MM.1S (cell line): ENCODE measurements at regions not wholly inside any gene's neighbourhood (a gene's known extent, or its start where the extent isn't known, plus 50 kb on each side); places are given as distances from the start of the nearest gene placed in this dataset.

Experiments used
- DNase-seq: peaks from one replicate; pipeline ENCODE4 v3.0.0-alpha.2; 2015
- H2AFZ ChIP-seq: fragments of 300-600 bp; sonication (generic); 2 replicates; pipeline ENCODE4 v1.6.0; 2016; ENCODE audit warnings: antibody characterized with exemption, low read length
- H3F3A ChIP-seq: fragments of 300-600 bp; sonication (generic); 2 replicates; pipeline ENCODE4 v1.6.1; 2016; ENCODE audit warnings: mild to moderate bottlenecking, antibody characterized with exemption, low read length, moderate library complexity, mixed read lengths; ENCODE audit not compliant: insufficient read depth
- H3K27ac ChIP-seq: fragments of 300-600 bp; sonication (generic); 2 replicates; pipeline ENCODE4 v1.5.1; 2016; ENCODE audit warnings: mild to moderate bottlenecking, low read length
- H3K27me3 ChIP-seq: fragments of 300-600 bp; sonication (generic); replicated peaks from 2 replicates; pipeline ENCODE4 v1.6.0; 2016; ENCODE audit warnings: low read length; ENCODE audit not compliant: insufficient read depth
- H3K36me3 ChIP-seq: fragments of 300-600 bp; sonication (generic); replicated peaks from 2 replicates; pipeline ENCODE4 v1.6.1; 2016; ENCODE audit warnings: mild to moderate bottlenecking, low read length, mixed read lengths; ENCODE audit not compliant: insufficient read depth
- H3K4me1 ChIP-seq: fragments of 300-600 bp; sonication (generic); 2 replicates; pipeline ENCODE4 v1.6.1; 2016; ENCODE audit warnings: low read length, mixed read lengths
- H3K4me2 ChIP-seq: fragments of 300-600 bp; sonication (generic); 2 replicates; pipeline ENCODE4 v1.6.0; 2016; ENCODE audit warnings: low read depth, low read length
- H3K4me3 ChIP-seq: fragments of 300-600 bp; sonication (generic); 2 replicates; pipeline ENCODE4 v1.5.1; 2016; ENCODE audit warnings: low read length, mixed read lengths
- H3K79me2 ChIP-seq: fragments of 300-600 bp; sonication (generic); 2 replicates; pipeline ENCODE4 v1.6.1; 2016; ENCODE audit warnings: mixed run types, low read length, mixed read lengths
- H3K9ac ChIP-seq: fragments of 300-600 bp; sonication (generic); 2 replicates; pipeline ENCODE4 v1.6.1; 2016; ENCODE audit warnings: low read length, mixed read lengths
- H3K9me2 ChIP-seq: fragments of 300-600 bp; sonication (generic); replicated peaks from 2 replicates; pipeline ENCODE4 v1.6.1; 2016; ENCODE audit warnings: mild to moderate bottlenecking, low read length, mixed read lengths; ENCODE audit not compliant: insufficient read depth
- H3K9me3 ChIP-seq: fragments of 300-600 bp; sonication (generic); replicated peaks from 2 replicates; pipeline ENCODE4 v1.6.1; 2016; ENCODE audit warnings: mild to moderate bottlenecking, low read length, mixed read lengths; ENCODE audit not compliant: insufficient read depth
- H4K20me1 ChIP-seq: fragments of 300-600 bp; sonication (generic); 2 replicates; pipeline ENCODE4 v1.6.1; 2016; ENCODE audit warnings: mild to moderate bottlenecking, low read length, moderate library complexity, mixed read lengths; ENCODE audit not compliant: insufficient read depth
- CTCF ChIP-seq: fragments of 300-600 bp; sonication (generic); IDR thresholded peaks from 2 replicates; pipeline ENCODE4 v1.5.1; 2016; ENCODE audit warnings: antibody characterized with exemption, low read length, mixed read lengths
- EZH2 ChIP-seq: fragments of 300-600 bp; sonication (generic); optimal IDR thresholded peaks from 2 replicates; pipeline ENCODE3; 2017; ENCODE audit warnings: low read depth, mild to moderate bottlenecking, antibody characterized with exemption, low read length, mixed read lengths
- EZH2phosphoT487 ChIP-seq: fragments of 300-600 bp; sonication (generic); IDR thresholded peaks from 2 replicates; pipeline ENCODE4 v1.6.1; 2018; ENCODE audit warnings: antibody characterized with exemption, low read length

- H3K36me3 ChIP-seq = no peaks in the 10 kb centered on the region
- H3K27me3 ChIP-seq = no peaks in the 10 kb centered on the region
- TF ChIP-seq EZH2phosphoT487 (no peak), CTCF (no peak), EZH2 (no peak)
- H4K20me1 ChIP-seq = no peaks in the 10 kb centered on the region
- no peaks in the 10 kb centered on the region for H3K9me3 ChIP-seq
- no peaks in the 10 kb centered on the region for H3F3A ChIP-seq
- no peaks in the 10 kb centered on the region for H3K4me1 ChIP-seq
- no peak overlapping the region for H3K4me3 ChIP-seq
- no peaks in the 10 kb centered on the region for H3K79me2 ChIP-seq
- no peak overlapping the region for H2AFZ ChIP-seq
- no peaks in the 10 kb centered on the region for H3K9me2 ChIP-seq
- no peak overlapping the region for H3K4me2 ChIP-seq
- H3K27ac ChIP-seq = no peak overlapping the region
- H3K9ac ChIP-seq = no peak overlapping the region
- no peak for DNase-seq
These were observed 83.5 kb upstream of the GREM2 start for GRCh38 chr1:240695416-240695815.

- Histone ChIP-seq H3F3A (no peaks in the 10 kb centered on the region), H3K9me3 (no peaks in the 10 kb centered on the region), H3K79me2 (no peaks in the 10 kb centered on the region), H3K36me3 (no peaks in the 10 kb centered on the region), H3K9me2 (no peaks in the 10 kb centered on the region), H3K27ac (no peak overlapping the region), H3K27me3 (no peaks in the 10 kb centered on the region), H3K4me2 (no peak overlapping the region), H3K9ac (no peak overlapping the region), H4K20me1 (no peaks in the 10 kb centered on the region), H3K4me1 (no peaks in the 10 kb centered on the region), H3K4me3 (no peak overlapping the region), H2AFZ (no peak overlapping the region)
- TF ChIP-seq CTCF = no peak
- no peak for TF ChIP-seq EZH2
- TF ChIP-seq EZH2phosphoT487 = no peak
- DNase-seq = no peak
These were observed 81.9 kb upstream of the GREM2 start for GRCh38 chr1:240693844-240694243.

GRCh38 chr1:240693036-240693435 lies 81.1 kb upstream of the GREM2 start:
- H3K4me2 ChIP-seq = no peak overlapping the region

More at GRCh38 chr1:240693036-240693435, 81.1 kb upstream of the GREM2 start:
- Histone ChIP-seq H3K9ac (no peak overlapping the region), H3K9me3 (no peaks in the 10 kb centered on the region), H3K79me2 (no peaks in the 10 kb centered on the region), H3K27me3 (no peaks in the 10 kb centered on the region), H3K4me1 (peaks cover 1% of the 10 kb centered on the region), H3K9me2 (no peaks in the 10 kb centered on the region), H3K36me3 (no peaks in the 10 kb centered on the region), H3K4me3 (no peak overlapping the region), H4K20me1 (no peaks in the 10 kb centered on the region), H2AFZ (no peak overlapping the region), H3F3A (peaks cover under 1% of the 10 kb centered on the region), H3K27ac (no peak overlapping the region)
- no peak for TF ChIP-seq EZH2phosphoT487
- TF ChIP-seq CTCF = no peak
- no peak for TF ChIP-seq EZH2
- DNase-seq = no peak
